Lower leg skin (tissue), 4 donors: ENCODE measurements at regions not wholly inside any gene's neighbourhood (a gene's known extent, or its start where the extent isn't known, plus 50 kb on each side); places are given as distances from the start of the nearest gene placed in this dataset.

Source experiments
- DNase-seq, 2 donors: peaks; one replicate each; pipeline ENCODE4 v3.0.0-alpha.2; 2019; ENCODE audit warnings: low spot score in 2 of 2
- H3K4me3 ChIP-seq: fragments of 200-600 bp; sonication (generic); 2 replicates; pipeline ENCODE4 v1.5.1; 2017; ENCODE audit warnings: mild to moderate bottlenecking, low read depth; ENCODE audit not compliant: poor library complexity, severe bottlenecking
- CTCF ChIP-seq, 3 donors: fragments of 450-650 bp; IDR thresholded peaks; one replicate each; pipeline ENCODE4 v1.5.1; 2016; ENCODE audit warnings: antibody characterized with exemption in 3 of 3, mild to moderate bottlenecking in 3 of 3, moderate library complexity in 2 of 3
- POLR2A ChIP-seq, 2 donors: fragments of 450-650 bp; IDR thresholded peaks; one replicate each; pipeline ENCODE4 v1.6.1; 2016 to 2017; ENCODE audit warnings: antibody characterized with exemption in 2 of 2, mild to moderate bottlenecking in 1 of 2, moderate library complexity in 1 of 2
- WGBS, 2 donors: methylation state at CpG; one replicate each; pipeline ENCODE4 v1.1.5; 2018; 5-methylcytosine and 5-hydroxymethylcytosine counted together
- intact Hi-C: fragments of 100-400 bp; cut with DNase I; formaldehyde crosslinking; loops from one replicate; pipeline ENCODE4 v1.15.0; 2023; ENCODE audit warnings: low total_unique reads

- H3K4me3 ChIP-seq = no peak overlapping the region
- WGBS, 2 donors = 90 to 96% methylated on average over 1 of the region's 1 CpG
- TF ChIP-seq CTCF (IDR thresholded peaks at IDR 0.05) (no peak), POLR2A (IDR thresholded peaks at IDR 0.05) (no peak)
- DNase-seq = no peak
- intact Hi-C loops = no loop called here
Measured at GRCh38 chr6:144999127-144999526, 714.0 kb downstream of the UTRN start.

GRCh38 chr6:145003145-145003544, 718.0 kb downstream of the UTRN start:
- no peak overlapping the region for H3K4me3 ChIP-seq
- intact Hi-C loops = no loop called here
- no peak for DNase-seq
- TF ChIP-seq CTCF (IDR thresholded peaks at IDR 0.05) (no peak), POLR2A (IDR thresholded peaks at IDR 0.05) (no peak)
- WGBS, 2 donors = 77 to 87% methylated on average over 2 of the region's 2 CpGs

- intact Hi-C loops = no loop called here
- DNase-seq = no peak
- TF ChIP-seq POLR2A (IDR thresholded peaks at IDR 0.05) = no peak
- TF ChIP-seq CTCF (IDR thresholded peaks at IDR 0.05) = no peak
- no peak overlapping the region for H3K4me3 ChIP-seq
- 76 to 87% methylated on average over 6 of the region's 6 CpGs for WGBS, 2 donors
Measured at GRCh38 chr6:145006914-145007313, 721.8 kb downstream of the UTRN start.

GRCh38 chr6:145008715-145009114, 723.6 kb downstream of the UTRN start:
- DNase-seq = no peak
- TF ChIP-seq CTCF (IDR thresholded peaks at IDR 0.05) (no peak), POLR2A (IDR thresholded peaks at IDR 0.05) (no peak)
- no peak overlapping the region for H3K4me3 ChIP-seq
- intact Hi-C loops = no loop called here
- 75 to 76% methylated on average over 3 of the region's 3 CpGs for WGBS, 2 donors

- DNase-seq = no peak
- intact Hi-C loops = no loop called here
- no peak overlapping the region for H3K4me3 ChIP-seq
- TF ChIP-seq POLR2A (IDR thresholded peaks at IDR 0.05) (no peak), CTCF (IDR thresholded peaks at IDR 0.05) (no peak)
Measured at GRCh38 chr6:145009711-145010110, 724.6 kb downstream of the UTRN start.

GRCh38 chr6:145012039-145012662, 723.2 kb downstream of the EPM2A start:
- intact Hi-C loops = no loop called here
- H3K4me3 ChIP-seq = no peak overlapping the region
- no peak for DNase-seq
- TF ChIP-seq POLR2A (IDR thresholded peaks at IDR 0.05) (no peak), CTCF (IDR thresholded peaks at IDR 0.05) (no peak)
- 49 to 57% methylated on average over 5 of the region's 5 CpGs for WGBS, 2 donors
